Thyroid gland (tissue), 4 donors: ENCODE measurements at regions not wholly inside any gene's neighbourhood (a gene's known extent, or its start where the extent isn't known, plus 50 kb on each side); places are given as distances from the start of the nearest gene placed in this dataset.

Experiments used
- CTCF ChIP-seq, 6 experiments: fragments of 200-600 bp in 3 of 6; fragments of 450-650 bp in 3 of 6; sonication (generic) in 3 of 6; IDR thresholded peaks; one replicate each; pipeline ENCODE4 v1.5.1; 2016 to 2019; ENCODE audit warnings: antibody characterized with exemption in 6 of 6, mild to moderate bottlenecking in 2 of 6, inconsistent platforms in 1 of 6, moderate library complexity in 1 of 6
- POLR2A ChIP-seq, 2 donors: fragments of 450-650 bp; IDR thresholded peaks; one replicate each; pipeline ENCODE4 v1.6.1; 2017; ENCODE audit warnings: antibody characterized with exemption in 2 of 2, mild to moderate bottlenecking in 2 of 2, moderate library complexity in 1 of 2

GRCh38 chr15:88711806-88712205 is 73.0 kb downstream of the ISG20 start:
- TF ChIP-seq CTCF (IDR thresholded peaks at IDR 0.05) (no peak), POLR2A (IDR thresholded peaks at IDR 0.05) (no peak)
